ENCODE measurements at regions not wholly inside any gene's neighbourhood (a gene's known extent, or its start where the extent isn't known, plus 50 kb on each side); places are given as distances from the start of the nearest gene placed in this dataset.

GRCh38 chr15:85859671-85860070, 64.9 kb upstream of the KLHL25 start:
- no peaks in the 10 kb centered on the region for H3K9me3 ChIP-seq
- H3K27ac ChIP-seq = no peak overlapping the region
- intact Hi-C loops (cut with DNase I; ENCODE audit: low total_unique reads) = no loop called here
- H3K4me1 ChIP-seq = no peaks in the 10 kb centered on the region
- no peak overlapping the region for H3K4me3 ChIP-seq
- TF ChIP-seq POLR2A (IDR thresholded peaks at IDR 0.05) = no peak
- TF ChIP-seq, protein P1, sequence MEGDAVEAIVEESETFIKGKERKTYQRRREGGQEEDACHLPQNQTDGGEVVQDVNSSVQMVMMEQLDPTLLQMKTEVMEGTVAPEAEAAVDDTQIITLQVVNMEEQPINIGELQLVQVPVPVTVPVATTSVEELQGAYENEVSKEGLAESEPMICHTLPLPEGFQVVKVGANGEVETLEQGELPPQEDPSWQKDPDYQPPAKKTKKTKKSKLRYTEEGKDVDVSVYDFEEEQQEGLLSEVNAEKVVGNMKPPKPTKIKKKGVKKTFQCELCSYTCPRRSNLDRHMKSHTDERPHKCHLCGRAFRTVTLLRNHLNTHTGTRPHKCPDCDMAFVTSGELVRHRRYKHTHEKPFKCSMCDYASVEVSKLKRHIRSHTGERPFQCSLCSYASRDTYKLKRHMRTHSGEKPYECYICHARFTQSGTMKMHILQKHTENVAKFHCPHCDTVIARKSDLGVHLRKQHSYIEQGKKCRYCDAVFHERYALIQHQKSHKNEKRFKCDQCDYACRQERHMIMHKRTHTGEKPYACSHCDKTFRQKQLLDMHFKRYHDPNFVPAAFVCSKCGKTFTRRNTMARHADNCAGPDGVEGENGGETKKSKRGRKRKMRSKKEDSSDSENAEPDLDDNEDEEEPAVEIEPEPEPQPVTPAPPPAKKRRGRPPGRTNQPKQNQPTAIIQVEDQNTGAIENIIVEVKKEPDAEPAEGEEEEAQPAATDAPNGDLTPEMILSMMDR (IDR thresholded peaks at IDR 0.05) = no peak
- no peak for DNase-seq
- no peaks in the 10 kb centered on the region for H3K27me3 ChIP-seq
- no peaks in the 10 kb centered on the region for H3K36me3 ChIP-seq

- TF ChIP-seq, protein P1 (IDR thresholded peaks at IDR 0.05) = no peak
- Histone ChIP-seq H3K4me3 (no peak overlapping the region), H3K27me3 (no peaks in the 10 kb centered on the region), H3K4me1 (no peaks in the 10 kb centered on the region), H3K27ac (no peak overlapping the region), H3K9me3 (no peaks in the 10 kb centered on the region), H3K36me3 (no peaks in the 10 kb centered on the region)
- no peak for DNase-seq
- intact Hi-C loops (cut with DNase I; ENCODE audit: low total_unique reads) = no loop called here
Observed at GRCh38 chr15:85860394-85861161, 65.9 kb upstream of the KLHL25 start.

GRCh38 chr15:85865070-85865684, 70.5 kb upstream of the KLHL25 start:
- H3K27ac ChIP-seq = no peak overlapping the region
- H3K9me3 ChIP-seq = no peaks in the 10 kb centered on the region
- H3K4me1 ChIP-seq = no peaks in the 10 kb centered on the region
- peak; percentile 30 to 46 for DNase-seq
- H3K4me3 ChIP-seq = no peak overlapping the region
- no peaks in the 10 kb centered on the region for H3K27me3 ChIP-seq
- TF ChIP-seq POLR2A (IDR thresholded peaks at IDR 0.05) = no peak
- TF ChIP-seq, protein P1 (IDR thresholded peaks at IDR 0.05) = peak; percentile 58 to 74 (median 66)
- intact Hi-C loops (cut with DNase I; ENCODE audit: low total_unique reads) = no loop called here
- H3K36me3 ChIP-seq = no peaks in the 10 kb centered on the region

DNA sequence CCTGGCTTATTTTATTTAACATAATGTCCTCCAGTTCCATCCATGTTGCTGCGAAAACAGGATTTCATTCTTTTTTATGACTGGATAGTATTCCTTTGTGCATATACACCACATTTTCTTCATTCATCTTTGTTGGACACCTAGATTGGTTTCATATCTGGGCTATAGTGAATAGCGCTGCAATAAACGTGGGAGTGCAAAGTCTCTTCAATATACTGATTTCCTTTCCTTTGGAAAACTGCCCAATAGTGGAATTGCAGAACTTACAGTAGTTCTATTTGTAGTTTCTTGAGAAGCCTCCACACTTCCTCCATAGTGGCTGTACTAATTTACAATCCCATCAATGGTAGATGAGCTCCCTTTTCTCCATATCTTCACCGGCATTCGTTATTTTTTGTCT, 72.5 kb upstream of the KLHL25 start:
- Histone ChIP-seq H3K4me1 (no peaks in the 10 kb centered on the region), H3K36me3 (no peaks in the 10 kb centered on the region), H3K27me3 (no peaks in the 10 kb centered on the region), H3K9me3 (no peaks in the 10 kb centered on the region), H3K27ac (no peak overlapping the region), H3K4me3 (no peak overlapping the region)
- TF ChIP-seq, protein P1 (IDR thresholded peaks at IDR 0.05) = no peak
- no peak for TF ChIP-seq POLR2A (IDR thresholded peaks at IDR 0.05)
- DNase-seq = no peak
- intact Hi-C loops (cut with DNase I; ENCODE audit: low total_unique reads) = no loop called here

DNA sequence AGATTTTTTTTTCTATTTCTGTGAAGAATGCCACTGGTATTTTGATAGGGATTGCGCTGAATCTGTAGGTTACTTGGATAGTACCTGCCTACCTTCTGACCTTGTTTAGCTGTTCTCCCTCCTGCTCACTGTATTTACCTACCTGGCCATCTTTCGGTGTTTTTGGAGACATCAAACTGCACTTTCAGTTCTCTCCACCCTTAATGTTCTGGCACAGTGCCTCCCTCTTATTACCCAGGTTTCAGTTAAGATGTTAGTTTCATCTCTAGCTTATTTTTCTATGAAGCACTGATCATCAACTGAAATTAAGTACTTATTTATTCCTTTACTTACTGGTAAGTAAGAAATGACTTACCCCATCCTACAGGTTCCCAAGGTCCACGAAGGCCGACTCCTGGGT, 74.4 kb upstream of the KLHL25 start:
- H3K36me3 ChIP-seq = no peaks in the 10 kb centered on the region
- TF ChIP-seq POLR2A (IDR thresholded peaks at IDR 0.05) = no peak
- TF ChIP-seq, protein P1 (IDR thresholded peaks at IDR 0.05) = no peak
- H3K9me3 ChIP-seq = no peaks in the 10 kb centered on the region
- H3K27ac ChIP-seq = no peak overlapping the region
- H3K4me1 ChIP-seq = no peaks in the 10 kb centered on the region
- no peaks in the 10 kb centered on the region for H3K27me3 ChIP-seq
- H3K4me3 ChIP-seq = no peak overlapping the region
- DNase-seq = no peak
- intact Hi-C loops (cut with DNase I; ENCODE audit: low total_unique reads) = no loop called here

Data from uterus (tissue), 3 donors.